ENCODE measurements at regions not wholly inside any gene's neighbourhood (a gene's known extent, or its start where the extent isn't known, plus 50 kb on each side); places are given as distances from the start of the nearest gene placed in this dataset.

DNA sequence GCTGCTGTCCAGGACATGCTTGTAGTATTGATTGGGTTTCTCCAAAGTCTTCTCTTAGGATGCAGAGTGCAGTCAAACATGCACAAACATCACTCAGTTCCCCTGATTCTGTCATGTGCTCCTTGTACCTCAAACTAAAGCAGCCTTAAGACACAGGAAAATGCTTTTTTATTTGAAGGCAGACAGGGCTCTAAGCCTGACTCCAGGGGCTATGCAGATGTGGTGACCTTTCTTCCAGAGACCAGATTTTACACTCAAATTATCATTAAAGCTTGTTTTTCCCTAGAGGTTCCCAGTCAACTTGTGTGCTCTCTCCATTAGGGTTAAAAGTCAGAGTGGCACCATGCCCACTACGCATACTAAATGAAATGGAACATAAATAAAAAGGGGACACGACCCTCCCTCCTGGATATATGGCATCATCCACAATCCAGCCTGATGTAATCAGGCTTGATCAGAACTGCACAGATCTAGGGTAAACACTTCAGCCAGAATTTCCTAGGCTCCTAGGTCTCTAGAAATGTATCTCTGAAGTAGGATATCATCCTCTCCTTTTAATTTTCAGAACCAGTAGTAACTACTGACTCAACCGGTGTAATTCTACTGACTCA, 771.1 kb downstream of the NR2F1-AS1 start:
- DNase-seq (ENCODE audit: low read depth in 2 of 2): no peak

DNA sequence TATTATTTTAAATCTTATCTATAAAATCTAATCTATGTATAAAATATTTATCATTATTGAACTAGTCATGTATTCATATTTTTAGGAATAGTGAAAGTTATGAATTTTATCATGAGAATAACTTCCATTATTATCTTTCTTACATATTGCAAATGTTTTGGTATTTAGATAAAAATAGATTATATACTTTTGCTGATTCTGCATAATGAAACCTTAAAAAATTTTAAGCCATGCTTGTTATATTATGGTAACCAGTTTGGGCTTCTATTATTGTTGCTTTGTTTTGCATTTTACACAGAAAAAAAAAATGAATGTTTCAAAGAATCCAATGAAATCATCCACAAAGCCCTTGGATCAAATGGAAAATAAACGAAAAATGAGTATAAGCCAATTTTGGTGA, 772.5 kb downstream of the NR2F1-AS1 start:
- no peak for DNase-seq (ENCODE audit: low read depth in 2 of 2)

DNA sequence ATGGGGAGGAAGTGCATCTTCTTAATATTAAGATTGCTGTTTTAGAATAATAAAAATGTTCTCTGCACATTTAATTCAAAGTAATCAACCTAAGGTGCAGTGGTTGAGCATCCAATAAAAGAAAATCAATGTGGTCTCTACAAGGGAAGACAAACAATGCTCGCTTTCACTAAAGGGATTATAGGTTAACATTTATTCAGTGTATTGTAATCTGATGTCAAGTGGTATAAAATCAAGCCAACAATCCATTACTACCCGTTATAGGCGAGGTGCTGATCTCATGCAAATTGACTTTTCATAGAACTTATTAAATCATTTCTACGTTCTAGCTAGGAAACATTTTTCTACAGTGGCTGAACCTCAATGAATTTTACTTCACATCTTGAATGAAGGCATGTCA, 773.9 kb downstream of the NR2F1-AS1 start:
- no peak for DNase-seq (ENCODE audit: low read depth in 2 of 2)

DNA sequence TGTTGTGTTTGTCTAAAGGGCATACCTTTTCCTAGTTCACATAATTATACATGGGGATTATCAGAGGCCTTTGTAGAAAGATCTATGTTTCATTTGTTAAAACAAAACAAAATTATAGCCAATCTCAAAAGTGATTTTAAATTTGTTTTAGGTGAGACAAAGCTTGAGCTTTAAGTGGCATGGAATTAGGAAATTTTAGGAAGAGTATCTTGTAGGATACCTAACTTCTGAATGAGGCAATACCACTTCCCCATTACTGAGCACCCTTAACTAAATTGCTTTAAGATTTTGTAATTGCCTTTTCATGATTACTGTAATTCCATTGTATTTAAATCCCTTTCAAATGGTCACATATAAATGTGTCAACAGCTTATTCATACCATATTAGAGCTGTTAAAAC, 775.6 kb downstream of the NR2F1-AS1 start:
- DNase-seq (ENCODE audit: low read depth in 2 of 2): no peak

DNA sequence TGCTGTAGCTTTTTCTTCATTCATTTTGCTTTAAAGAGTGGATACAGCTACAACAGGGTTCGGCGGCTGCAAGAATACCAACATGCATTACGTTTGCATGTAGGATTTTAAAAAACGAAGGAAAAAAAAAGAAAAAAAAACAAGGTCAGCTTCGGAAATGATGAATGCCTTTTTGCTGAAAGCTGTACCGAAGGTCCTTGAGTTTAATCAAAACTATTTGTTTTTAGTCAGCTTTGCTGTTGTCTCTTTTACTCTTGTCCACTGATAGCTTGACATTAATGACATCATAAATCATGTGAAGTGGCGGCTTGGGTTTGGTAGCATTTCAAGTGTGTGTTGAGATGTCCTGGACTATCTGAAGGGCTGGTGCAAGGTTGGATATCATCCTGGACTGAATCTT, 779.1 kb downstream of the NR2F1-AS1 start:
- no peak for DNase-seq (ENCODE audit: low read depth in 2 of 2)

DNA sequence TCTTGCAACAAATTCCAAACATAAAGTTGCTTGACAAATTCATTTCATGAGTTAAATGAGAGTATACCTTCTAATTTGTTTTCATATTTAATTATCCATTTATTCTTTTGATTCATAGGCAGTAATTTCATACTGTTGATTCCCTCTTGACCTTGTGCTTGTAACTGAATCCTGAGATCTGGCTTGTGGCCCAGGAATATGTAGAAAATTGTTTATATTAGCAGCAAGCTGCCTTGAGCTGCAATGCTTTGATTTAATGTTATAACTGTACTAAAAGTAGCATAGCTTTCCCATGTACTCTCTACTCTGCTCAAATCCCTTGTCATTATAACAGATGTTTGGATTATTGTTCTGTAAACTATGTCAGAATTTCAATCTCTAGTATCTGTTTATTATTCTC, 780.7 kb downstream of the NR2F1-AS1 start:
- DNase-seq (ENCODE audit: low read depth in 2 of 2): no peak

DNA sequence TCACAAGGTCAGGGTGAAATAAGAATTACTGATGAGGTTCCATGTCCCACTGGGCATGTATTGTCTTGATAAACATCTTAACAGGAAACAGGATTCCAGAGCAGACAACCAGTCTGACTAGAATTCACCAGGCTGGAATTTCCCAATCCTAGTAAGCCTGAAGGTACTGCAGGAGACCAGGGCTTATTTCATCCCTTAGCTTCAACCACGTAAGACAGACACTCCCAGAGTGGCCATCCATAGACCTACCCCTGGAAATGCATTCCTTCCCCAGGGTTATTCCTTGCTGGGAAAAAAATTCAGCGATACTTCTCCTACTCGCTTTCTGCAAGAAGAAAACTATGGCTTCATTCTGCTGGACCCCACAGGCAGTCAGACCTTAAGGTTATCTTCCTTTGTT, 785.4 kb downstream of the NR2F1-AS1 start:
- DNase-seq (ENCODE audit: low read depth in 2 of 2): no peak

DNA sequence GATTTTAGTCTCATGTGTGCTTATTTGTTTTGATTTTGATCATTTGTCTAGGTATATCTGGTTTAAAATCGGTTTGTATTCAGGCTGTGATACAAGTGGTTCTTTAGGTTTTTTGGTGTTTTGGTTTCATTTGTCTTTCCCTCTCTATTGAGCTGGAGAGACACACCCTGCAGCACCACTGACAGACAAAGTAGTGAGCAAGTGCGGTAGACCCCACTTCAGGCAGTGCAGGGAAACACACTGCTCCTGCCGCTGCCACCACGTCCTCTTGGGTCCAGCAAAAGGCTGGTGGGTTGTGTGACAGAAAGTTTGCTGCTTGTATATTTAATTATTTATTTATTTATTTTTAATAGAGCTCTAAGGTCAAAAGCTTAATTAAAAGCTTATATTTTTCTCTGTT, 801.0 kb downstream of the NR2F1-AS1 start:
- no peak for DNase-seq (ENCODE audit: low read depth in 2 of 2)

DNA sequence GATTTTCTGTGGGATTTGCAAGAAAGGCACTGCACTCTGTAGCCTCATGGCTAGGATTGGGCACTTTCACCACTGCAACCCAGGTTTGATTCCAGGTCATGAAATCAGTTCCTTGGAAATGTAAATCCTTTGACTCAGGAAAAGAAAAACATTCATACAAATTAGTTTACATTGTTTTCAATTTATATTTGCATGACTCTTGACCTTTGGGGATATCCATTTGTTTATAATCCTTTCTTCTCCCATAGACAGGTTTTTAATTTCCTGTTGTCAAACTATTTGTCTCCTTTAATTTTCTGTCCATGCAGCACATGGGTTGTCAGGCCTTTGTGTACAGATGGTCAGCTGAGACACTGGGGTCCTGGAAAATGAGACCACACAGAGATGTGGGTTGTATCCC, 801.5 kb downstream of the NR2F1-AS1 start:
- no peak for DNase-seq (ENCODE audit: low read depth in 2 of 2)

DNA sequence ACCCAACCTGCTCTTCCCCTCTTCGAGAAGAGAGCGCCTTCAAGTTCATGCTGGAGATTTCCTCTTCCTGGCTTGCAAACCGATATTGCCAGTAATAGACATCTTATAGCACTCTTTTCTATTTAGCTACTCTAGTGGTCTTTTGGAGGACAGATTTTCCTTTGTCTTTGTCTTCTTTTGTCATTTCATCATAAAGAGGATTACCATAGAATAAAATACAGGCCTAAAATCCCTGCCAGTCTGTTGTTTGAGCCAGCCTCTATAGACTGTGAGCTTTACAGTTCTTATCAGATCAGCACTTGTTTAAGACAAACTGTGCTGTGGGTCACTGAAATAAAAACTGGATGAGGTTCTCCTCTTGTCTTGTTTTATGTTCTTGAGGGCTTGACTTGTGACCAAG, 802.8 kb downstream of the NR2F1-AS1 start:
- no peak for DNase-seq (ENCODE audit: low read depth in 2 of 2)

DNA sequence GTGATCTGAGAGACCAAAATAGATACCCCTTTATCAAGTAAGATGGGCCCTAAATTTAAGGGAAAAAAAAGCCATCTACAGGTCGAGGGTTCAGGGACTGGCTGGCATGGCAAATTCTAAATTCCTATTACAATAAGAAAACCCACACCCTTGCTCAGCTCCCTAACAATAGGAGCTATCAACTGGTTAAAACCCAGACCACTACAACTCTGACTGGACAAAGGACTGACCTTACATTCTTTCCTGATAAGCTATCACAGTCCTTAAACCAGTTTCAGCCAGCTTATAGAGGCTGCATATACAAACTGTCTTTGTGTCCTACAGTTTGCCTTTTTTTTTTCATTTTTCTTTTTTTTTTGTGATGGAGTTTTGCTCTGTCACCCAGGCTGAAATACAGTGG, 803.6 kb downstream of the NR2F1-AS1 start:
- no peak for DNase-seq (ENCODE audit: low read depth in 2 of 2)

DNA sequence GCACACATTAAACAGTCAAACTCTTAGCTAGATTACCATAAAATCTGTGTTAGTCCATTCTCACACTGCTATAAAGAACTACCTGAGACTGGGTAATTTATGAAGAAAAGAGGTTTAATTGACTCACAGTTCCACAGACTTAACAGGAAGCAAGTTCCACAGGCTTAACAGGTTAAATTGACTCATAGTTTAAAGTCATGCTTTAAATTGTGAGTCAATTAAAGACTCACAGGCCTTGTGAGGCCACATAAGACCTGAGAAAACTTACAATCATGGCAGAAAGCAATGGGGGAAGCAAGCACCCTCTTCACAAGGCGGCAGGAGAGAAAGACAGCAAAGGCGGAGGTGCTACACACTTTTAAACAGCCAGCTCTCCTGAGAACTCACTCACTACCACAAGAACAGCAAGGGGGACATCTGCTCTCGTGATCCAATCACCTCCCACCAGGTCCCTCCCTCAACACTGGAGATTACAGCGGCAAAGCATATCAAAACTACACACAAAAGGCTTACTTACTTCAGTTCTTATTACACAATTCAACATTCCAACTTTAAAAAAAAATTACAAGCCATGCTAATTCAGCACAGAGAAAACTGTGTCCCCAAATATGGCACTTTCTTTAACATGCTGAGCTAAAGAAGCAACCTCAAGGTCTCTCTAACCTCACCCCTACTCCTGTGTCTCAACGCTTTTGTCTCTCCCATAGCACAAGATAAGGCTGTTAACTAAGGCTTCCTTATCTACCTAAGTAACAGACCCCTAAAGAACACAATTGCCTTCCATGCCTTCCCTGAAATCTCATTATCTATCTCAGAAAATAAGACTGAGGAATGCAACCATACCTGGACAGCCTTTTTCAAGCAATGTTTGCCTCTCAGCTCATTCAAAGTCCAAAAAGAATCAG, 805.1 kb downstream of the NR2F1-AS1 start:
- DNase-seq (ENCODE audit: low read depth in 2 of 2): no peak

DNA sequence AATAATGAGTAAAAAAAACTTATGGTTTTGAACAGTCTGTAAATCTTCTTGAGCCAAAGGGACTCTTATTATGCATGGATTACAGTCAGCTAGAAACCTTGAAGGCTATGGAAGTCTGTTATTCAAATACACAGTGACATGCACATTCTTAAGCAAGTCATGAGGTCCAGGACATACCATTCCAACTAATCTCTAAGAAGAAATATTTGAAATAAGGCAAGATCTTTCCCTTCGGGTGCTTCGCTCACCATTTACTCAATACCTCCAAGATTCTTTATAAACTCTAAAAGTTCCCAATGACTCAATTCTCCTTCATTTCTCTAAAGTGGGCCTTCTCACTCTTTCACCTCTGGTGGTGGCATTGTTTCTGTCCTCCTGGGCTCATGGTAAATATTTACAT, 811.0 kb downstream of the NR2F1-AS1 start:
- no peak for DNase-seq (ENCODE audit: low read depth in 2 of 2)

DNA sequence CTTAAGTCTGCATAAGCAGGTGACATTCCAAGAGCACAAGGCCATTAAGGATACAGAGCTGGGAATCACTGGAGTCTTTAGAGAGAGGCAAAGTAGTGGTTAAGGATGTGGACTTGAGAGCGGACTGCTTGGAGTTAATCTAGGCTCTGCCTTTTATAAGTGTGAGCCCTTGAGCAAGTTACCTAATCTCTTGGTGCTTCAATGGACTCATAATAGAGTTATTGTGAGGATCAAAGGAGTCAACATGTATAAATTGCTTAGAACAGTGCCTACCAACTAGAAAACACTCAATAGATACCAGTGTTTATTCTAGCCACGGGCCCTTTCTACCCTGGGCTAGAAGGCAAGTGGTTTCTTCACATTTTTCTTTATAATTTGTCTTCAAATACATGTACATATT, 819.4 kb downstream of the NR2F1-AS1 start:
- DNase-seq (ENCODE audit: low read depth in 2 of 2): no peak

DNA sequence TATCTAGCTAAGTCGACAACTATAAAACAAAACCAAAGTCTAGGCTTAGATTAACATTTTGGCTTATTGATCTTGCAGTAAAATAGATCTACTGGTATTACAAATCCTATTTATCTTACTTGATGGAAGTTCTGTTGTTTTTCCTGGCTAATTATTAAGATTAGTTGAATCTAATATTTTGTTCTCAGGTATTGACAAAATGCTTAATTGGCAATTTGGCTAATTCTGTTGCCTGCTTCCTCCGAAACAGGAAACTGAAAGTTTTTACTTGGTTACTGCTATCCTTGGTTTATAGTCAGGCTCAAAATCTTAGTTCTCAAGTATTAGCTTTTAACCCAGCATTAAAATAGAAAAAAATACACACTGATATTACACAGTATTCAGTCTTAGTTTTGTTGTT, 820.5 kb downstream of the NR2F1-AS1 start:
- no peak for DNase-seq (ENCODE audit: low read depth in 2 of 2)

DNA sequence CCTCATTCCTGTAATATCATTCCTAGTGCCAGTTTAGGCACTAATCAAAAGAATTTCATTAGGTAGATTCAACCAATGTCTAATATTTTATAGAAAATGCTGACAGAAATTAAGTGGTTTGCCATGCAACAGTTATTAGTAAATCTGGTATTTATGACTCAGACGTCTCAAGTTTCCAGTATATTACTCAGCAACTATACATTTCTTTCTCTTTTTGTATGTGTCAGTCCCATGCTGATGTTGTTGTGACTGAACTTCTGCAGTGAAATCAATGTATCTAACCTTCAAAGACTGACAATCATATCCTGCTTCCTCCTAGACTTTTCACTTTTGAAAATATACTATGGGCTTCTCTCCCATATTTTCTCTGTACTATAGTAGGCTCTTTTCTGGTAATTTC, 822.5 kb downstream of the NR2F1-AS1 start:
- no peak for DNase-seq (ENCODE audit: low read depth in 2 of 2)

DNA sequence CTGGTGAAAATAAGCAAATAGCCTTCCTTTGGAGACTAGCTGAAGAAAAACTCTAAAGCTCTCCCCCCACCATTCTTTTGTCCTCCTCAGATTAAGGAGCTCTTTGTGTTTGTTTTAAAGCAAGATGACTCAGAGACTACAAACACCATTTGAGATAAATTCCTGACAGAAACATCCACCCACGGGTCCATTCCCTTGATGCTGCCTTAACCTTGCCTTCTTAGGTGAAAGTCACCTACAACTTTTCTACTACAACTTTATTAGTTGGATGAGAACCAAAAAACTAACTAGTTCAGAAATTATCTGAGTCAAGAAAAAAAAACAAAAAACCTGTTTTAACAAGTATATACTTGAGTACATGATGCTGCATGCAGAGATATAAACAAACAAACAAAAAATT, 831.1 kb downstream of the NR2F1-AS1 start:
- no peak for DNase-seq (ENCODE audit: low read depth in 2 of 2)

DNA sequence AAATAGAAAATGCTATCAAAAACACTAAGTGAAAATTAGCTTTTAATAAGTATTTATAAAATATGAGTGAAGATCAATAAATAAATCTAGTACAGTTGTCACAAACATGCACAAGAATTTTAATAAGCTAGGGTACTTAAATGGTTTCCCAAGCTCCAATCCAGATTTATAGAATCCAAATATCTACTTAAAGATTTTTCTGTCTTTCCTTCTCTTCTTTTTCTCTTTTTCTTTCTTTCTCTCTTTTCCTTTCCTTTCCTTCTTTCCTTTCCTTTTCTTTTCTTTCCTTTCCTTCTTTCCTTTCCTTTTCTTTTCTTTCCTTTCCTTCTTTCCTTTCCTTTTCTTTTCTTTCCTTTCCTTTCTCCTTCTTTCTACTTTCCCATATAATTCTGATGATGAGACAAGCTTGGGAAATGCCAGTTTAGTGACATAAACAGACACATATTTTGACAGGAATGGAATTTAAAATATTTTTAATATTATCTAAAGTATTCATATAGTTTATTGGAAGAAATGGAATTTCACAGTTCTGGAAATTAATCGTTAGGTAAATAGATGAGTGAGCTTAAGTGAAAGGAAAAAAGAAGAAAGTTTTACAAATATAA, 832.8 kb downstream of the NR2F1-AS1 start:
- DNase-seq (ENCODE audit: low read depth in 2 of 2): no peak

DNA sequence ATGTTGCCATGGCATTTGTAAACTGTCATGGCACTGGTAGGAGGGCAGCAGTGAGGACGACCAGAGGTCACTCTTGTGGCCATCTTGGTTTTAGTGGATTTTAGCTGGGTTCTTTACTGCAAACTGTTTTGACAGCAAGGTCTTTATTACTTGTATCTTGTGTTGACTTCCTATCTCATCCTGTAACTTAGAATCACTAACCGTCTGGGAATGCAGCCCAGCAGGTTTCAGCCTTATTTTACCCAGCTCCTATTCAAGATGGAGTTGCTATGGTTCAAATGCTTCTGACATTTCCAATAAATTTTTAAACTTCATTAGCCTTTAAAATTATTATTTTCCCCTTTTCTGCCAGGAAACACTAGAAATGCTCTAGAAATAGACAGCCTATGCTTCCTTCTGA, 839.1 kb downstream of the NR2F1-AS1 start:
- no peak for DNase-seq (ENCODE audit: low read depth in 2 of 2)

DNA sequence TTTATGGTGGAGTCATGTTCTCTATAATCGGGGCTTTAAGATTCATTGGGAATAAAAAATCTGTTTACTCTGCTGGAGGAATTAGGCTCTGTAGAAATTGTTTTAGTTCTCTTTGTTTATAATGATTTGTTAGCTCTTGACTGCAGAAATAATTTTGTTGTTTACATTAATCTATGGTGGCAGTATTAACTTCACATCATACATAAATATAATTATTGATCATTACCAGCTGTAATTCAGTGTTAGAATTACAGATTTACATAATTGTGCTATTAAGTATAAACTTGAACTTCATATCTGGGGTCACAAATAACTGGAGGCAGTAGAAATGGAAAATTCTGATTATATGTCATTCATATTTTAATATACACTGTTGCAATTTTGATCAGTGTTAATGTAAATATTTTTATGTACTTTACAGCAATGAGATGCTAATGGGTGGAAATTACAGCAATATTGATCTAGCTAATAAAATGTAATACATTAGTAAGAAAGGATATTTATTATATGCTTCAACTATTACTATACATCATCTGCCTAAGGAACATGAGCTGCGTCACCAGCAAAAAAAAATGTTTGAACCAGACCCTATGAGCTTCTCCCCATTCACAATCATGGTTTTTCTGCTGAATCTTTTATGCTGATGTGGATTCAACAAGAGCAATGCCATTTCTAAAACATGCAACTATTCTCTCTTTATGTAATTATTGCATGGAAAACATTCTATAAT, 846.6 kb downstream of the NR2F1-AS1 start:
- DNase-seq (ENCODE audit: low read depth in 2 of 2): no peak

DNA sequence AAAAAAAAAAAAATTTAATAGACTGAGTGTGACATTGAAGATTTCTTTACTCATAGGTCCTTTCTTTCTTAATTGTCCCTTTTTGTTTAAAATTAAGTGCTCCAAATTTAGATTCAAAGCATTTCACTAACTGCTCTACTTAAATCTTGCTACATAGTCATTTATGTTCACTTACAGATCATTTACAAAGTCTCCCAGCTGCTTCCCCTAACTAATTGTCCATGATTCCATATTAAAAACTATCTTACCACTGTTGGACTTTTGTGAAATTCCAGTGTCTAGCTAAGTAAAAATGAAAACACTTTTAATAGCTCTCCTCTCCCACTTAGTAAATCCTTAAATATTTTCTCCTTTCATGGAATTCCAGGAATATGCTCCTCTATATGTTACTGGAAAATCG, 850.5 kb downstream of the NR2F1-AS1 start:
- no peak for DNase-seq (ENCODE audit: low read depth in 2 of 2)

DNA sequence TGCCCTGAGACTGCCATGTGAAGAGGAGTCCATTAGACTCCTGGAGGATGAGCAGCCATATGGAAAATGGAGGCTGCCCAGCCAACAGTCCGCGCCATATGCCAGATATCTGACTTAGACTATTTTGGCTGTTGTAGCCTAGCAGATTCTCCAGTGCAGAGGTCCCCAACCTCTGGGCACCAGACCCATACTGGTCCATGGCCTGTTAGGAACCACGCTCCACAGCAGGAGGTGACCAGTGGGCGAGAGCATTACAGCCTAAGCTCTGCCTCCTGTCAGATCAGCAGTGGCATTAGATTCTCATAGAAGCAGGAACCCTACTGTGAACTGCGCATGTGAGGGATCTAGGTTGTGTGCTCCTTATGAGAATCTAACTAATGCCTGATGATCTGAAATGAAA, 851.9 kb downstream of the NR2F1-AS1 start:
- no peak for DNase-seq (ENCODE audit: low read depth in 2 of 2)

Measured in lung microvascular endothelial cell (primary cell).